HepG2 (cell line): ENCODE measurements at regions not wholly inside any gene's neighbourhood (a gene's known extent, or its start where the extent isn't known, plus 50 kb on each side); places are given as distances from the start of the nearest gene placed in this dataset.

Experiments used
- ATAC-seq: fragments of 200-7000 bp; cut with Tn5 transposase; 3 replicates; pipeline ENCODE4 v1.9.1; 2020; ENCODE audit warnings: mild to moderate bottlenecking, moderate library complexity
- BruUV-seq: library from RNA; stranded (reverse); fragments of 400-500 nt; replicated peaks from 2 replicates; lab custom pipeline; 2021; lab: Mats Ljungman, UMichigan
- CTCF ChIA-PET: fragments of 300-600 bp; formaldehyde crosslinking; extraction: SDS; loops from one replicate; lab custom pipeline; 2021; ENCODE audit warnings: low total read pairs, inconsistent platforms, low intra/inter-chr PET ratio; lab: Yijun Ruan, JAX
- POLR2A ChIA-PET: fragments of 350-600 bp; sonication (Branson Sonifier 250); formaldehyde crosslinking; loops from one replicate; lab custom pipeline; 2020; ENCODE audit warnings: antibody characterized with exemption, inconsistent platforms; lab: Yijun Ruan, JAX
- DNase-seq: peaks from one replicate; pipeline ENCODE4 v3.0.0-alpha.2; 2015; ENCODE audit warnings: low spot score
- FAIRE-seq: peaks from 3 replicates; lab custom pipeline; 2011; peaks lifted over from hg19 to GRCh38; lab: Jason Lieb, UNC
- H2AFZ ChIP-seq: one replicate; pipeline ENCODE4 v1.6.1; 2011; ENCODE audit warnings: low read length, inconsistent platforms
- H3K27ac ChIP-seq: fragments of 300-600 bp; 3 replicates; pipeline ENCODE4 v1.8.0; 2011; ENCODE audit warnings: mixed run types, mild to moderate bottlenecking, mixed read lengths, low read length, inconsistent platforms; ENCODE audit not compliant: insufficient read depth; ENCODE audit errors: extremely low read length
- H3K27me3 ChIP-seq, 2 experiments: fragments of 200-600 bp in 1 of 2; 2 replicates in 1 of 2; 3 replicates in 1 of 2; pipeline versions ENCODE4 v1.6.0 to v1.8.0; 2011; ENCODE audit warnings: low read length in 2 of 2, mild to moderate bottlenecking in 2 of 2, moderate library complexity in 2 of 2, inconsistent platforms in 1 of 2; ENCODE audit not compliant: insufficient read depth in 2 of 2, control insufficient read depth in 1 of 2
- H3K36me3 ChIP-seq, 2 experiments: fragments of 200-600 bp in 1 of 2; replicated peaks in 1 of 2; 2 replicates in 1 of 2; 3 replicates in 1 of 2; pipeline versions ENCODE4 v1.5.1 to v1.8.0; 2011; ENCODE audit warnings: low read length in 2 of 2, inconsistent platforms in 1 of 2; ENCODE audit not compliant: insufficient read depth in 2 of 2, control insufficient read depth in 1 of 2
- H3K4me1 ChIP-seq: 2 replicates; pipeline ENCODE4 v1.5.1; 2012; ENCODE audit warnings: low read length, inconsistent platforms; ENCODE audit not compliant: insufficient read depth
- H3K4me2 ChIP-seq: 2 replicates; pipeline ENCODE4 v1.6.0; 2011; ENCODE audit warnings: low read depth, low read length, inconsistent platforms
- H3K4me3 ChIP-seq, 3 experiments: fragments of 200-600 bp in 1 of 3; sonication (generic), shearing (Covaris generic) in 1 of 3; replicated peaks in 1 of 3; 2 replicates each; pipeline ENCODE4 v1.5.1; 2011 to 2016; ENCODE audit warnings: low read length in 3 of 3, inconsistent platforms in 2 of 3, low read depth in 2 of 3, mild to moderate bottlenecking in 2 of 3, control low read depth in 1 of 3, mixed read lengths in 1 of 3; ENCODE audit not compliant: insufficient read depth in 1 of 3
- H3K79me2 ChIP-seq: one replicate; pipeline ENCODE4 v1.6.1; 2011; ENCODE audit warnings: low read length, inconsistent platforms; ENCODE audit not compliant: insufficient read depth
- H3K9ac ChIP-seq: 2 replicates; pipeline ENCODE4 v1.6.0; 2011; ENCODE audit warnings: mild to moderate bottlenecking, low read depth, low read length, inconsistent platforms; ENCODE audit not compliant: insufficient read depth
- H3K9me3 ChIP-seq: 2 replicates; pipeline ENCODE4 v1.5.1; 2012; ENCODE audit warnings: mild to moderate bottlenecking, low read length
- H4K20me1 ChIP-seq: 2 replicates; pipeline ENCODE4 v1.6.0; 2011; ENCODE audit warnings: inconsistent platforms, mild to moderate bottlenecking, low read length, moderate library complexity; ENCODE audit not compliant: insufficient read depth
- CERS6 ChIP-seq: sonication (generic); formaldehyde crosslinking; IDR thresholded peaks from 2 replicates; pipeline ENCODE4 v1.5.0; 2020; ENCODE audit warnings: missing genetic modification reagents
- CHD2 ChIP-seq: IDR thresholded peaks from 2 replicates; pipeline ENCODE4 v1.6.1; 2011; ENCODE audit warnings: low read depth, low read length, improper control_type of control experiment
- CREBL2 ChIP-seq: sonication (generic); formaldehyde crosslinking; IDR thresholded peaks from 2 replicates; pipeline ENCODE4 v1.8.1; 2023; ENCODE audit warnings: missing genetic modification reagents, mild to moderate bottlenecking, borderline replicate concordance
- ELF4 ChIP-seq: sonication (generic); formaldehyde crosslinking; IDR thresholded peaks from 2 replicates; pipeline ENCODE4 v1.5.0; 2020; ENCODE audit warnings: missing genetic modification reagents, mild to moderate bottlenecking, moderate library complexity, borderline replicate concordance
- FOSL2 ChIP-seq: sonication (generic); formaldehyde crosslinking; IDR thresholded peaks from 2 replicates; pipeline ENCODE4 v1.4.0; 2020; ENCODE audit warnings: missing genetic modification reagents
- HDAC2 ChIP-seq: sonication (generic); formaldehyde crosslinking; IDR thresholded peaks from 2 replicates; pipeline ENCODE4 v1.4.0; 2020; ENCODE audit warnings: missing genetic modification reagents
- JARID2 ChIP-seq: sonication (generic); formaldehyde crosslinking; IDR thresholded peaks from 2 replicates; pipeline ENCODE4 v1.8.1; 2023; ENCODE audit warnings: missing genetic modification reagents, inconsistent platforms; ENCODE audit not compliant: insufficient replicate concordance
- MAX ChIP-seq: IDR thresholded peaks from 2 replicates; pipeline ENCODE4 v1.6.1; 2012; ENCODE audit warnings: inconsistent platforms
- MED1 ChIP-seq: sonication (generic); formaldehyde crosslinking; IDR thresholded peaks from 2 replicates; pipeline ENCODE4 v1.4.0; 2020; ENCODE audit warnings: missing genetic modification reagents
- MEIS2 ChIP-seq: sonication (generic); formaldehyde crosslinking; IDR thresholded peaks from 2 replicates; pipeline ENCODE4 v1.9.0; 2021; ENCODE audit warnings: mild to moderate bottlenecking, missing genetic modification reagents
- NR2C2 ChIP-seq: sonication (generic); formaldehyde crosslinking; IDR thresholded peaks from 2 replicates; pipeline ENCODE4 v1.4.0; 2020; ENCODE audit warnings: missing genetic modification reagents, mild to moderate bottlenecking, moderate library complexity, borderline replicate concordance
- PCBP2 ChIP-seq: fragments of 200-400 bp; formaldehyde crosslinking; optimal IDR thresholded peaks from 2 replicates; pipeline ENCODE3; 2018; ENCODE audit warnings: low read length, low read depth; ENCODE audit not compliant: poor library complexity, severe bottlenecking
- POGZ ChIP-seq: sonication (generic); formaldehyde crosslinking; IDR thresholded peaks from 2 replicates; pipeline ENCODE4 v1.4.0; 2020; ENCODE audit warnings: mild to moderate bottlenecking, missing genetic modification reagents
- ZNF317 ChIP-seq: sonication (generic); formaldehyde crosslinking; IDR thresholded peaks from 2 replicates; pipeline ENCODE4 v1.5.0; 2020; ENCODE audit warnings: mild to moderate bottlenecking, missing genetic modification reagents
- ZNF547 ChIP-seq: sonication (generic); formaldehyde crosslinking; IDR thresholded peaks from 2 replicates; pipeline ENCODE4 v1.5.1; 2020; ENCODE audit warnings: mild to moderate bottlenecking, missing genetic modification reagents
- ZNF670 ChIP-seq: sonication (generic); formaldehyde crosslinking; IDR thresholded peaks from 2 replicates; pipeline ENCODE4 v1.8.0; 2022; ENCODE audit warnings: mild to moderate bottlenecking, missing genetic modification reagents, borderline replicate concordance
- ZNF710 ChIP-seq: sonication (generic); formaldehyde crosslinking; IDR thresholded peaks from 2 replicates; pipeline ENCODE4 v1.5.0; 2020; ENCODE audit warnings: mild to moderate bottlenecking, missing genetic modification reagents, borderline replicate concordance
- ZNF883 ChIP-seq: sonication (generic); formaldehyde crosslinking; IDR thresholded peaks from 2 replicates; pipeline ENCODE4 v1.5.1; 2020; ENCODE audit warnings: mild to moderate bottlenecking, missing genetic modification reagents; ENCODE audit errors: not compliant biosample characterization
- ZNF891 ChIP-seq: sonication (generic); formaldehyde crosslinking; IDR thresholded peaks from 2 replicates; pipeline ENCODE4 v1.5.0; 2020; ENCODE audit warnings: mild to moderate bottlenecking, missing genetic modification reagents
- WGBS: methylation state at CpG from one replicate; pipeline ENCODE4 v1.1.6; 2017; ENCODE audit warnings: low lambda C conversion rate; 5-methylcytosine and 5-hydroxymethylcytosine counted together
- in situ Hi-C: cut with HindIII; loops from 2 replicates; pipeline ENCODE4 v1.10.0; 2017; ENCODE audit warnings: low pct_unique_long_range_greater_than_20kb; ENCODE audit not compliant: extremely low pct_ligation_motif_present
- intact Hi-C: fragments of 100-400 bp; cut with micrococcal nuclease; formaldehyde crosslinking; loops from one replicate; pipeline ENCODE4 v1.10.0; 2022; ENCODE audit not compliant: unreplicated experiment
- TF ChIP-seq, protein P1 (sequence below): sonication (generic); formaldehyde crosslinking; IDR thresholded peaks from 2 replicates; pipeline ENCODE4 v1.5.0; 2020; ENCODE audit warnings: missing genetic modification reagents

DNA sequence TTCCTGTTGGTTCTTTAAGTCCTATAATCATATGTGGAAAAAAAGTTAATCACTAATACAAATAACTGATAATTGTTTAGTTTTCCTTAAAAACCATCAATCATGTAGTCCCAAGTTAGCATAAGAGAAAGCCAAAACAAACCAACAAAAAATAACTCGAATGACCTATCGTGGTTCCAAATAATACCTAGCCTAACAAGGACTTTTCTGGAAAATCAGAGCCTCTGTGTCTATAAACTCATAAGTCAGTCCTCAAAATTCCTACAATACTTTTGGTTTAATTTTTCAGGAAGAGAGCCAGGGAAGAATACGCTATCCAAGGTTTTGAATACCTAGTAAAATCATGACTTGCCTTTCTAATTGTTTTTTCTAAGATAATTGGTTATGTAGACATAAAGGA is 975.3 kb upstream of the SOX9 start:
- in situ Hi-C loops: no loop called here
- ChIA-PET POLR2A (no interaction called here), CTCF (no interaction called here)
- Histone ChIP-seq H3K4me1 (no peaks in the 10 kb centered on the region), H2AFZ (no peak overlapping the region), H3K27me3 (no peaks in the 10 kb centered on the region), H3K4me2 (no peak overlapping the region), H3K9me3 (peaks cover 15% of the 10 kb centered on the region), H3K4me3 (no peak overlapping the region), H3K27ac (no peak overlapping the region), H3K79me2 (no peaks in the 10 kb centered on the region), H3K9ac (no peak overlapping the region), H3K36me3 (no peaks in the 10 kb centered on the region), H4K20me1 (no peaks in the 10 kb centered on the region)
- DNase-seq (no peak), FAIRE-seq (no peak), ATAC-seq (no peak)
- TF ChIP-seq MED1 (CRISPR knock-in tag): no peak
- TF ChIP-seq CHD2: no peak
- TF ChIP-seq ZNF883 (CRISPR knock-in tag): no peak
- TF ChIP-seq ZNF547 (CRISPR knock-in tag): no peak
- TF ChIP-seq POGZ: no peak
- no peak for TF ChIP-seq HDAC2 (CRISPR knock-in tag)
- TF ChIP-seq ZNF670 (CRISPR knock-in tag): no peak
- no peak for TF ChIP-seq NR2C2
- TF ChIP-seq JARID2 (CRISPR knock-in tag): no peak
- TF ChIP-seq, protein P1, sequence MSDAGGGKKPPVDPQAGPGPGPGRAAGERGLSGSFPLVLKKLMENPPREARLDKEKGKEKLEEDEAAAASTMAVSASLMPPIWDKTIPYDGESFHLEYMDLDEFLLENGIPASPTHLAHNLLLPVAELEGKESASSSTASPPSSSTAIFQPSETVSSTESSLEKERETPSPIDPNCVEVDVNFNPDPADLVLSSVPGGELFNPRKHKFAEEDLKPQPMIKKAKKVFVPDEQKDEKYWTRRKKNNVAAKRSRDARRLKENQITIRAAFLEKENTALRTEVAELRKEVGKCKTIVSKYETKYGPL: no peak
- no peak for TF ChIP-seq ZNF710 (CRISPR knock-in tag)
- TF ChIP-seq ZNF317 (CRISPR knock-in tag): no peak
- TF ChIP-seq PCBP2: no peak
- no peak for TF ChIP-seq MEIS2 (CRISPR knock-in tag)
- no peak for TF ChIP-seq FOSL2
- TF ChIP-seq ELF4: no peak
- TF ChIP-seq ZNF891 (CRISPR knock-in tag): no peak
- no peak for TF ChIP-seq CERS6 (CRISPR knock-in tag)
- TF ChIP-seq CREBL2: no peak
- TF ChIP-seq MAX: no peak
- 7% methylated on average over 3 of the region's 3 CpGs for whole genome bisulfite sequencing
- BruUV-seq: no TSS peak
- intact Hi-C loops: no loop called here
